ENCODE measurements at regions not wholly inside any gene's neighbourhood (a gene's known extent, or its start where the extent isn't known, plus 50 kb on each side); places are given as distances from the start of the nearest gene placed in this dataset.

DNA sequence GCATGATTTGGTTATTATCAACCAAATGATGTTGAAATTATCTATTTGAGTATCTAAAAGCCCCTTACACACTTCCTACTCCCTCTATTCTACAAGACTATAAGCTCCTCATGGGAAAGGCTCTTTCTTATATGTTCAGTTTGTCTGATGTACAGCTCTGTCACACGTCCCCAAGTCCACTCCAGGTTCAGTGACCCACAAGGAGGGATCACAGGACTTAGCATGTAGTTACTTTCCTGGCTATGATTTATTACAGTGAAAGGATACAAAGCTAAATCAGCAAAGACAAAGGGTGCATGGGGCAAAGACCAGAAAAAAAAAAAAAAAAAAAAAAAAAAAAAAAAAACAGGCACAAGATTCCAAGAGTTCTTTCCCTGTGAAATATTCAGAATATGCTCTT is 125.6 kb upstream of the TMEM106B start:
- Histone ChIP-seq H3K36me3 (ENCODE audit: insufficient read depth, low read length) (no peaks in the 10 kb centered on the region), H2AFZ (ENCODE audit: low read depth, low read length) (no peak overlapping the region), H3K27ac (ENCODE audit: low read length) (no peak overlapping the region), H3K27me3 (ENCODE audit: insufficient read depth, low read depth, low read length) (no peaks in the 10 kb centered on the region), H3K79me2 (replicated peaks; ENCODE audit: insufficient read depth, low read length) (no peaks in the 10 kb centered on the region), H4K20me1 (ENCODE audit: insufficient read depth) (no peaks in the 10 kb centered on the region), H3K9ac (ENCODE audit: low read length) (no peak overlapping the region), H3K4me2 (ENCODE audit: low read length) (no peak overlapping the region), H3K9me3 (ENCODE audit: low read length) (no peaks in the 10 kb centered on the region), H3K4me3 (ENCODE audit: low read length) (no peak overlapping the region), H3F3A (ENCODE audit: insufficient read depth, low read length, poor library complexity, severe bottlenecking) (no peaks in the 10 kb centered on the region), H3K9me2 (ENCODE audit: insufficient read depth, low read length) (no peaks in the 10 kb centered on the region)
- no peak for TF ChIP-seq POLR2AphosphoS5 (IDR thresholded peaks at IDR 0.05)
- no peak for TF ChIP-seq REST (IDR thresholded peaks at IDR 0.05; ENCODE audit: borderline replicate concordance)
- TF ChIP-seq SMC3 (conservative IDR thresholded peaks at IDR 0.05; ENCODE audit: poor library complexity): no peak
- no peak for TF ChIP-seq CTCF (IDR thresholded peaks at IDR 0.05; ENCODE audit: poor library complexity, severe bottlenecking)
- no peak for TF ChIP-seq MXI1 (conservative IDR thresholded peaks at IDR 0.05; ENCODE audit: poor library complexity, severe bottlenecking)
- TF ChIP-seq RAD21 (conservative IDR thresholded peaks at IDR 0.05): no peak
- no peak for TF ChIP-seq EP300 (conservative IDR thresholded peaks at IDR 0.05; ENCODE audit: poor library complexity, severe bottlenecking)
- no peak for TF ChIP-seq TAF1 (IDR thresholded peaks at IDR 0.05; ENCODE audit: low read depth)
- TF ChIP-seq EZH2 (IDR thresholded peaks at IDR 0.05; ENCODE audit: borderline replicate concordance, insufficient read depth, low read length, poor library complexity, severe bottlenecking): no peak

DNA sequence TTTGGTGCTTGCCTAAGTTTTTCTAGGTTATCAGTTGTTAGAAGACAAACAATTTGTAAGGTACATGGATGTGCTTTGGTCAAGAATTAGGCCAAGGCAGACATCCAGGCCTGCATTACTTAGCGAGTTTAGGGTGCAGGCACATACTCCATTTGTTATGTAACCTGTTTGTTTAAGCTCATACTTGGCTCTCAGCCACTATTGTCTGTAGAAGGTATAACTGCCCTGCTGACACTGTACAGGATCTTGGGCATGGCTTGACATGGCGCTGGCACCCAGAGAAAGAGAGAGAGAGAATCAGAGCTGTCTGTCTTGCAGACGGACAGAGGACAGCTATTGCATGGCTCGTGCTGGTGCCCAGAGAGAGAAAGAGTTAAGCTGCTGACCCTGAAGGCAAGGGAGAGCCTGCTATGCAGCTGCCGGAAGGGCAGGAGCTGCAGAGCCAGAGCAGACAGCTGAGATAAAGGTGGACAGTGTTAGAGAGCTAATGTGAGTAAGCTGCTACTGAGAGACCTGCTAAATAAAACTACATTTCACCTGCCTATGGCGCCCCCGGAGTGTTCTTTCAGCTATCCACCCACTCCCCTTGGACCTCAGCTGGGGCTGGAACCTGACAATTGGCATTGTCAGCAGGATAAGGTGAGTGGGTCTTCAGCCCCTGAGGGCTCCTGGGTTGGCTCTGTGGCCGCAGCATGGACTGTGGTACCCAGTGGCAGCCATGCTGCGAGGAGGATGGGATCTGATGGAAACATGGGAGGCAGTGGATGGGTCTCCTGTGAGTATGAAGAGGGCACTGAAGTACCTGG is 120.9 kb upstream of the TMEM106B start:
- Histone ChIP-seq H3K9me3 (ENCODE audit: low read length) (no peaks in the 10 kb centered on the region), H3K9ac (ENCODE audit: low read length) (no peak overlapping the region), H4K20me1 (ENCODE audit: insufficient read depth) (no peaks in the 10 kb centered on the region), H3K4me3 (ENCODE audit: low read length) (no peak overlapping the region), H3K36me3 (ENCODE audit: insufficient read depth, low read length) (no peaks in the 10 kb centered on the region), H3K4me2 (ENCODE audit: low read length) (no peak overlapping the region), H3K79me2 (replicated peaks; ENCODE audit: insufficient read depth, low read length) (no peaks in the 10 kb centered on the region), H3K27me3 (ENCODE audit: insufficient read depth, low read depth, low read length) (no peaks in the 10 kb centered on the region), H3F3A (ENCODE audit: insufficient read depth, low read length, poor library complexity, severe bottlenecking) (no peaks in the 10 kb centered on the region), H2AFZ (ENCODE audit: low read depth, low read length) (no peak overlapping the region), H3K9me2 (ENCODE audit: insufficient read depth, low read length) (no peaks in the 10 kb centered on the region), H3K27ac (ENCODE audit: low read length) (no peak overlapping the region)
- TF ChIP-seq RAD21 (conservative IDR thresholded peaks at IDR 0.05): no peak
- TF ChIP-seq SMC3 (conservative IDR thresholded peaks at IDR 0.05; ENCODE audit: poor library complexity): no peak
- no peak for TF ChIP-seq EZH2 (IDR thresholded peaks at IDR 0.05; ENCODE audit: borderline replicate concordance, insufficient read depth, low read length, poor library complexity, severe bottlenecking)
- TF ChIP-seq POLR2AphosphoS5 (IDR thresholded peaks at IDR 0.05): no peak
- no peak for TF ChIP-seq TAF1 (IDR thresholded peaks at IDR 0.05; ENCODE audit: low read depth)
- TF ChIP-seq MXI1 (conservative IDR thresholded peaks at IDR 0.05; ENCODE audit: poor library complexity, severe bottlenecking): no peak
- no peak for TF ChIP-seq CTCF (IDR thresholded peaks at IDR 0.05; ENCODE audit: poor library complexity, severe bottlenecking)
- no peak for TF ChIP-seq REST (IDR thresholded peaks at IDR 0.05; ENCODE audit: borderline replicate concordance)
- TF ChIP-seq EP300 (conservative IDR thresholded peaks at IDR 0.05; ENCODE audit: poor library complexity, severe bottlenecking): no peak
